A673 (cell line): ENCODE measurements at regions not wholly inside any gene's neighbourhood (a gene's known extent, or its start where the extent isn't known, plus 50 kb on each side); places are given as distances from the start of the nearest gene placed in this dataset.

Source experiments
- BruUV-seq: library from RNA; stranded (reverse); fragments of 400-500 nt; replicated peaks from 2 replicates; lab custom pipeline; 2021; lab: Mats Ljungman, UMichigan
- CTCF ChIA-PET: fragments of 300-600 bp; sonication (Branson Sonifier 250); formaldehyde crosslinking; loops from one replicate; lab custom pipeline; 2022; ENCODE audit warnings: antibody characterized with exemption; lab: Charles Lee
- POLR2A ChIA-PET: fragments of 300-600 bp; sonication (Branson Sonifier 250); formaldehyde crosslinking; loops from one replicate; lab custom pipeline; 2022; ENCODE audit warnings: antibody characterized with exemption; ENCODE audit not compliant: low non-redundant PET; lab: Charles Lee
- DNase-seq: peaks from one replicate; pipeline ENCODE4 v3.0.0-alpha.2; 2015; ENCODE audit warnings: low spot score
- H3K27ac ChIP-seq: fragments of 200-600 bp; sonication (generic); 2 replicates; pipeline ENCODE4 v1.5.1; 2016; ENCODE audit warnings: mixed run types, low read depth, mild to moderate bottlenecking, mixed read lengths, antibody characterized with exemption, low read length; ENCODE audit not compliant: poor library complexity, severe bottlenecking
- H3K27me3 ChIP-seq: fragments of 200-600 bp; sonication (generic); replicated peaks from 2 replicates; pipeline ENCODE4 v1.6.1; 2017; ENCODE audit warnings: mixed run types, low read depth, mild to moderate bottlenecking, mixed read lengths, antibody characterized with exemption, low read length; ENCODE audit not compliant: insufficient read depth, poor library complexity
- H3K36me3 ChIP-seq: fragments of 200-600 bp; sonication (generic); 2 replicates; pipeline ENCODE4 v1.6.1; 2016; ENCODE audit warnings: mixed run types, mild to moderate bottlenecking, mixed read lengths, antibody characterized with exemption, low read length; ENCODE audit not compliant: insufficient read depth, poor library complexity, severe bottlenecking
- H3K4me1 ChIP-seq: fragments of 200-600 bp; sonication (generic); 2 replicates; pipeline ENCODE4 v1.6.1; 2017; ENCODE audit warnings: mixed run types, mild to moderate bottlenecking, mixed read lengths, antibody characterized with exemption, low read length; ENCODE audit not compliant: insufficient read depth, poor library complexity, severe bottlenecking
- H3K4me3 ChIP-seq: fragments of 200-600 bp; sonication (generic); 2 replicates; pipeline ENCODE4 v1.5.1; 2016; ENCODE audit warnings: low read depth, mixed run types, mild to moderate bottlenecking, mixed read lengths, low read length; ENCODE audit not compliant: poor library complexity, severe bottlenecking
- H3K9me3 ChIP-seq: fragments of 200-600 bp; sonication (generic); 2 replicates; pipeline ENCODE4 v1.6.1; 2016; ENCODE audit warnings: mixed run types, low read depth, mild to moderate bottlenecking, mixed read lengths, antibody characterized with exemption, low read length; ENCODE audit not compliant: poor library complexity, severe bottlenecking
- CTCF ChIP-seq: fragments of 300-800, 200-600 bp; sonication (generic); conservative IDR thresholded peaks from 2 replicates; pipeline ENCODE4 v1.5.1; 2017; ENCODE audit warnings: low read depth, mild to moderate bottlenecking, antibody characterized with exemption, low read length, moderate library complexity, mixed read lengths
- EZH2 ChIP-seq: fragments of 200-600 bp; sonication (generic); IDR thresholded peaks from 2 replicates; pipeline ENCODE4 v1.6.1; 2017; ENCODE audit warnings: borderline replicate concordance, low read depth, mild to moderate bottlenecking, mixed read lengths, antibody characterized with exemption, low read length; ENCODE audit not compliant: poor library complexity, severe bottlenecking
- intact Hi-C: fragments of 100-400 bp; cut with micrococcal nuclease; formaldehyde crosslinking; loops from one replicate; pipeline ENCODE4 v1.10.0; 2022; ENCODE audit not compliant: unreplicated experiment

- H3K27ac ChIP-seq = no peak overlapping the region
- no peaks in the 10 kb centered on the region for H3K27me3 ChIP-seq
- H3K4me1 ChIP-seq = no peaks in the 10 kb centered on the region
- intact Hi-C loops = no loop called here
- H3K4me3 ChIP-seq = no peak overlapping the region
- H3K36me3 ChIP-seq = no peaks in the 10 kb centered on the region
- TF ChIP-seq EZH2 (no peak), CTCF (no peak)
- H3K9me3 ChIP-seq = no peaks in the 10 kb centered on the region
- BruUV-seq = no TSS peak
- ChIA-PET POLR2A (interaction anchor here (0.6 to 0.7 kb wide), 2 partner anchors 20 to 45 kb away, joined by 7 to 14 read pairs; no protein-coding TSS in a partner anchor), CTCF (interaction anchor here (0.7 kb wide), 1 partner anchor 637 kb away, joined by 3 read pairs; no protein-coding TSS in a partner anchor)
- no peak for DNase-seq
Observed at GRCh38 chr10:28425422-28425821, 107.5 kb upstream of the WAC start.

GRCh38 chr10:28426392-28427159 lies 106.3 kb upstream of the WAC start:
- Histone ChIP-seq H3K9me3 (no peaks in the 10 kb centered on the region), H3K4me3 (no peak overlapping the region), H3K4me1 (no peaks in the 10 kb centered on the region), H3K27me3 (no peaks in the 10 kb centered on the region), H3K27ac (no peak overlapping the region), H3K36me3 (no peaks in the 10 kb centered on the region)
- BruUV-seq = no TSS peak
- ChIA-PET CTCF (interaction anchor here (0.5 kb wide), 1 partner anchor 13 kb away, joined by 5 read pairs; no protein-coding TSS in a partner anchor), POLR2A (no interaction called here)
- TF ChIP-seq EZH2 = no peak
- no peak for TF ChIP-seq CTCF
- intact Hi-C loops = no loop called here
- no peak for DNase-seq

GRCh38 chr10:28427376-28427775 lies 105.5 kb upstream of the WAC start:
- ChIA-PET CTCF (no interaction called here), POLR2A (no interaction called here)
- no peak overlapping the region for H3K27ac ChIP-seq
- H3K9me3 ChIP-seq = no peaks in the 10 kb centered on the region
- no peaks in the 10 kb centered on the region for H3K36me3 ChIP-seq
- DNase-seq = no peak
- H3K27me3 ChIP-seq = no peaks in the 10 kb centered on the region
- intact Hi-C loops = no loop called here
- H3K4me3 ChIP-seq = no peak overlapping the region
- TF ChIP-seq CTCF (no peak), EZH2 (no peak)
- no TSS peak for BruUV-seq
- no peaks in the 10 kb centered on the region for H3K4me1 ChIP-seq
